Liver (tissue), 8 donors: ENCODE measurements at regions not wholly inside any gene's neighbourhood (a gene's known extent, or its start where the extent isn't known, plus 50 kb on each side); places are given as distances from the start of the nearest gene placed in this dataset.

ENCODE experiments used
- DNase-seq: peaks from one replicate; pipeline ENCODE4 v3.0.0-alpha.2; 2017; ENCODE audit warnings: low spot score
- H3K27ac ChIP-seq, 2 donors: one replicate each; pipeline ENCODE4 v1.7.0; 2013; ENCODE audit warnings: inconsistent platforms in 2 of 2, low read length in 2 of 2, control low read depth in 1 of 2, low read depth in 1 of 2, mild to moderate bottlenecking in 1 of 2
- H3K27me3 ChIP-seq, 4 donors: one replicate each; pipeline versions ENCODE4 v1.6.1 to v1.7.0; 2013; ENCODE audit warnings: low read length in 3 of 4, inconsistent platforms in 1 of 4, mild to moderate bottlenecking in 1 of 4, moderate library complexity in 1 of 4; ENCODE audit not compliant: control insufficient read depth in 4 of 4, insufficient read depth in 4 of 4
- H3K36me3 ChIP-seq, 4 donors: one replicate each; pipeline versions ENCODE4 v1.6.1 to v1.7.0; 2013; ENCODE audit warnings: low read length in 3 of 4, mild to moderate bottlenecking in 3 of 4, low read depth in 1 of 4, moderate library complexity in 1 of 4; ENCODE audit not compliant: control insufficient read depth in 4 of 4, insufficient read depth in 3 of 4
- H3K4me1 ChIP-seq, 4 donors: one replicate each; pipeline versions ENCODE4 v1.6.1 to v1.7.0; 2013; ENCODE audit warnings: low read length in 3 of 4, mild to moderate bottlenecking in 3 of 4, moderate library complexity in 1 of 4; ENCODE audit not compliant: control insufficient read depth in 4 of 4, insufficient read depth in 4 of 4
- H3K4me3 ChIP-seq, 3 donors: one replicate each; pipeline versions ENCODE4 v1.6.1 to v1.7.0; 2013; ENCODE audit warnings: low read length in 3 of 3, control low read depth in 1 of 3, low read depth in 1 of 3, mild to moderate bottlenecking in 1 of 3
- H3K9ac ChIP-seq, 2 donors: one replicate each; pipeline ENCODE4 v1.7.0; 2013; ENCODE audit warnings: low read length in 2 of 2, mild to moderate bottlenecking in 2 of 2, moderate library complexity in 2 of 2, control low read depth in 1 of 2, low read depth in 1 of 2
- H3K9me3 ChIP-seq, 4 donors: one replicate each; pipeline versions ENCODE4 v1.6.1 to v1.7.0; 2013; ENCODE audit warnings: low read length in 3 of 4; ENCODE audit not compliant: control insufficient read depth in 4 of 4
- ATF3 ChIP-seq: IDR thresholded peaks from 2 replicates; pipeline ENCODE4 v1.6.1; 2016; ENCODE audit warnings: antibody characterized with exemption
- CTCF ChIP-seq: fragments of 150-350 bp; IDR thresholded peaks from 2 replicates; pipeline ENCODE4 v1.5.1; 2017; ENCODE audit warnings: improper control_type of control experiment, low read depth, low read length; ENCODE audit not compliant: missing input control
- EGR1 ChIP-seq, 2 donors: IDR thresholded peaks; 2 replicates each; pipeline ENCODE4 v1.6.1; 2016 to 2018; ENCODE audit warnings: antibody characterized with exemption in 2 of 2, low read depth in 2 of 2
- FOXA1 ChIP-seq: IDR thresholded peaks from 2 replicates; pipeline ENCODE4 v1.6.1; 2016; ENCODE audit warnings: antibody characterized with exemption
- FOXA2 ChIP-seq: IDR thresholded peaks from 2 replicates; pipeline ENCODE4 v1.6.1; 2016; ENCODE audit warnings: antibody characterized with exemption
- GABPA ChIP-seq, 2 donors: IDR thresholded peaks in 1 of 2; conservative IDR thresholded peaks in 1 of 2; 2 replicates each; pipeline ENCODE4 v1.6.1; 2016; ENCODE audit warnings: antibody characterized with exemption in 2 of 2, mild to moderate bottlenecking in 1 of 2, moderate library complexity in 1 of 2
- HNF4A ChIP-seq, 2 donors: conservative IDR thresholded peaks; 2 replicates each; pipeline ENCODE4 v1.6.1; 2016; ENCODE audit warnings: antibody characterized with exemption in 2 of 2, mild to moderate bottlenecking in 2 of 2
- HNF4G ChIP-seq: IDR thresholded peaks from 2 replicates; pipeline ENCODE4 v1.6.1; 2016; ENCODE audit warnings: antibody characterized with exemption
- JUND ChIP-seq, 2 donors: IDR thresholded peaks; 2 replicates each; pipeline ENCODE4 v1.6.1; 2016; ENCODE audit warnings: antibody characterized with exemption in 2 of 2
- MAX ChIP-seq: IDR thresholded peaks from 2 replicates; pipeline ENCODE4 v1.6.1; 2016; ENCODE audit warnings: antibody characterized with exemption
- NR2F2 ChIP-seq: IDR thresholded peaks from 2 replicates; pipeline ENCODE4 v1.6.1; 2016; ENCODE audit warnings: antibody characterized with exemption
- RAD21 ChIP-seq, 2 donors: IDR thresholded peaks; 2 replicates each; pipeline ENCODE4 v1.6.1; 2016; ENCODE audit warnings: antibody characterized with exemption in 2 of 2, mild to moderate bottlenecking in 2 of 2
- REST ChIP-seq: IDR thresholded peaks from 2 replicates; pipeline ENCODE4 v1.6.1; 2016; ENCODE audit warnings: antibody characterized with exemption, mild to moderate bottlenecking
- RXRA ChIP-seq, 2 donors: IDR thresholded peaks; 2 replicates each; pipeline ENCODE4 v1.6.1; 2017 to 2018; ENCODE audit warnings: antibody characterized with exemption in 2 of 2, mild to moderate bottlenecking in 1 of 2
- SP1 ChIP-seq: IDR thresholded peaks from 2 replicates; pipeline ENCODE4 v1.6.1; 2018; ENCODE audit warnings: antibody characterized with exemption, mild to moderate bottlenecking
- TAF1 ChIP-seq: conservative IDR thresholded peaks from 2 replicates; pipeline ENCODE4 v1.6.1; 2016; ENCODE audit warnings: antibody characterized with exemption, mild to moderate bottlenecking
- YY1 ChIP-seq: IDR thresholded peaks from 2 replicates; pipeline ENCODE4 v1.6.1; 2016; ENCODE audit warnings: antibody characterized with exemption, mild to moderate bottlenecking
- ZBTB33 ChIP-seq: IDR thresholded peaks from 2 replicates; pipeline ENCODE4 v1.6.1; 2016; ENCODE audit warnings: antibody characterized with exemption
- WGBS: extraction: QIAGEN DNeasy Blood & Tissue Kit; methylation state at CpG from one replicate; pipeline ENCODE4 v1.1.7; 2013; 5-methylcytosine and 5-hydroxymethylcytosine counted together
- donor health status: healthy.
- donor health status: healthy.
- donor health status: healthy.
- donor health status: healthy.
- donor health status: healthy.

GRCh38 chr5:91282210-91282609, 100.9 kb downstream of the ARRDC3 start:
- TF ChIP-seq HNF4A (conservative IDR thresholded peaks at IDR 0.05) (no peak), EGR1 (IDR thresholded peaks at IDR 0.05; ENCODE audit: low read depth in 2 of 2) (no peak), YY1 (no peak), REST (no peak), CTCF (no peak), HNF4G (no peak), ZBTB33 (no peak), FOXA2 (no peak), RAD21 (IDR thresholded peaks at IDR 0.05) (no peak), RXRA (IDR thresholded peaks at IDR 0.05) (no peak), NR2F2 (no peak), FOXA1 (no peak), SP1 (no peak), ATF3 (no peak), MAX (no peak), GABPA (IDR thresholded peaks at IDR 0.05 in 1 of 2, conservative IDR thresholded peaks at IDR 0.05 in 1 of 2) (no peak), JUND (IDR thresholded peaks at IDR 0.05) (no peak)
- Histone ChIP-seq H3K4me1 (peaks cover 0 to 6% (median under 1%) of the 10 kb centered on the region in 4 donors), H3K27me3 (no peaks in the 10 kb centered on the region), H3K27ac (no peak overlapping the region), H3K4me3 (no peak overlapping the region), H3K9ac (no peak overlapping the region), H3K36me3 (no peaks in the 10 kb centered on the region), H3K9me3 (no peaks in the 10 kb centered on the region)
- 92% methylated on average over 7 of the region's 7 CpGs for WGBS
- DNase-seq: no peak

GRCh38 chr5:91281401-91281800, 101.7 kb downstream of the ARRDC3 start:
- Histone ChIP-seq H3K36me3 (no peaks in the 10 kb centered on the region), H3K9ac (no peak overlapping the region), H3K4me3 (no peak overlapping the region), H3K9me3 (no peaks in the 10 kb centered on the region), H3K4me1 (peaks cover 0 to 6% (median under 1%) of the 10 kb centered on the region in 4 donors), H3K27me3 (no peaks in the 10 kb centered on the region), H3K27ac (peak overlapping the region; percentile 96 to 98)
- no peak for DNase-seq
- no peak for TF ChIP-seq MAX
- TF ChIP-seq RXRA (IDR thresholded peaks at IDR 0.05): no peak
- TF ChIP-seq GABPA (IDR thresholded peaks at IDR 0.05 in 1 of 2, conservative IDR thresholded peaks at IDR 0.05 in 1 of 2): no peak
- no peak for TF ChIP-seq ZBTB33
- no peak for TF ChIP-seq EGR1 (IDR thresholded peaks at IDR 0.05; ENCODE audit: low read depth in 2 of 2)
- no peak for TF ChIP-seq NR2F2
- no peak for TF ChIP-seq RAD21 (IDR thresholded peaks at IDR 0.05)
- TF ChIP-seq SP1: no peak
- no peak for TF ChIP-seq REST
- TF ChIP-seq YY1: no peak
- no peak for TF ChIP-seq FOXA1
- TF ChIP-seq HNF4A (conservative IDR thresholded peaks at IDR 0.05): no peak
- no peak for TF ChIP-seq TAF1
- WGBS: 81% methylated on average over 5 of the region's 5 CpGs
